ENCODE measurements at regions not wholly inside any gene's neighbourhood (a gene's known extent, or its start where the extent isn't known, plus 50 kb on each side); places are given as distances from the start of the nearest gene placed in this dataset.

DNA sequence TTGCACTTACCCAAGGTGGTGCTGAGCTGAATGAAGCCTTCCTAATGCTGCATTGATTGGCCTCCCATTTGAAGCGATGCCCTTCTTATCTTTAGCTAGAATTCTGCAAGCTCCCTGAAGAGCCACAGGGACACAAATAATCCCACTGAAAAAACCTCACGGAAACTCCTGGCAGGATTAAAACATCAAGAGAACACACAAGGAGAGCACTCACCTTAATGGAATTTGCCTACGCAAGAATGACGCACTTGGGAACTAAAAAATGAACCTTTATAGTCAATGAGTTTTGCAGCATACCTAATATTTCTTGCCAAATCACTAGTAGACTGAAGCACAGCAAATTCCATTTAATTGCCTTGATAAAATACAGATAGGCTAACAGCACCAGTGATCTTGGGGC, 232.8 kb upstream of the UBASH3B start:
- TF ChIP-seq, protein P1, sequence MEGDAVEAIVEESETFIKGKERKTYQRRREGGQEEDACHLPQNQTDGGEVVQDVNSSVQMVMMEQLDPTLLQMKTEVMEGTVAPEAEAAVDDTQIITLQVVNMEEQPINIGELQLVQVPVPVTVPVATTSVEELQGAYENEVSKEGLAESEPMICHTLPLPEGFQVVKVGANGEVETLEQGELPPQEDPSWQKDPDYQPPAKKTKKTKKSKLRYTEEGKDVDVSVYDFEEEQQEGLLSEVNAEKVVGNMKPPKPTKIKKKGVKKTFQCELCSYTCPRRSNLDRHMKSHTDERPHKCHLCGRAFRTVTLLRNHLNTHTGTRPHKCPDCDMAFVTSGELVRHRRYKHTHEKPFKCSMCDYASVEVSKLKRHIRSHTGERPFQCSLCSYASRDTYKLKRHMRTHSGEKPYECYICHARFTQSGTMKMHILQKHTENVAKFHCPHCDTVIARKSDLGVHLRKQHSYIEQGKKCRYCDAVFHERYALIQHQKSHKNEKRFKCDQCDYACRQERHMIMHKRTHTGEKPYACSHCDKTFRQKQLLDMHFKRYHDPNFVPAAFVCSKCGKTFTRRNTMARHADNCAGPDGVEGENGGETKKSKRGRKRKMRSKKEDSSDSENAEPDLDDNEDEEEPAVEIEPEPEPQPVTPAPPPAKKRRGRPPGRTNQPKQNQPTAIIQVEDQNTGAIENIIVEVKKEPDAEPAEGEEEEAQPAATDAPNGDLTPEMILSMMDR (conservative IDR thresholded peaks at IDR 0.05), result no peak
- no peak for TF ChIP-seq ZFX (IDR thresholded peaks at IDR 0.05)

Data from C4-2B (cell line).